BE2C (cell line): ENCODE measurements at regions not wholly inside any gene's neighbourhood (a gene's known extent, or its start where the extent isn't known, plus 50 kb on each side); places are given as distances from the start of the nearest gene placed in this dataset.
"Not testable (repeated sequence)": the region's sequence is repeated elsewhere in the genome, so short reads cannot be mapped to it uniquely, and the experiment has no call there.

ENCODE experiments used
- DNase-seq: peaks from one replicate; pipeline ENCODE4 v3.0.0-alpha.2; 2020
- H3K27me3 ChIP-seq: fragments of 250-450 bp; sonication (Bioruptor Pico); 2 replicates; pipeline ENCODE4 v1.5.1; 2020; ENCODE audit warnings: mild to moderate bottlenecking
- H3K36me3 ChIP-seq: fragments of 250-450 bp; sonication (Bioruptor Pico); 2 replicates; pipeline ENCODE4 v1.5.1; 2020; ENCODE audit warnings: mild to moderate bottlenecking
- H3K4me1 ChIP-seq: fragments of 250-450 bp; sonication (Bioruptor Pico); 2 replicates; pipeline ENCODE4 v1.5.1; 2020
- H3K4me3 ChIP-seq: 2 replicates; pipeline ENCODE4 v1.5.1; 2011; ENCODE audit warnings: low read depth, low read length
- H3K9me3 ChIP-seq: fragments of 250-450 bp; sonication (Bioruptor Pico); 2 replicates; pipeline ENCODE4 v1.5.1; 2020

DNA sequence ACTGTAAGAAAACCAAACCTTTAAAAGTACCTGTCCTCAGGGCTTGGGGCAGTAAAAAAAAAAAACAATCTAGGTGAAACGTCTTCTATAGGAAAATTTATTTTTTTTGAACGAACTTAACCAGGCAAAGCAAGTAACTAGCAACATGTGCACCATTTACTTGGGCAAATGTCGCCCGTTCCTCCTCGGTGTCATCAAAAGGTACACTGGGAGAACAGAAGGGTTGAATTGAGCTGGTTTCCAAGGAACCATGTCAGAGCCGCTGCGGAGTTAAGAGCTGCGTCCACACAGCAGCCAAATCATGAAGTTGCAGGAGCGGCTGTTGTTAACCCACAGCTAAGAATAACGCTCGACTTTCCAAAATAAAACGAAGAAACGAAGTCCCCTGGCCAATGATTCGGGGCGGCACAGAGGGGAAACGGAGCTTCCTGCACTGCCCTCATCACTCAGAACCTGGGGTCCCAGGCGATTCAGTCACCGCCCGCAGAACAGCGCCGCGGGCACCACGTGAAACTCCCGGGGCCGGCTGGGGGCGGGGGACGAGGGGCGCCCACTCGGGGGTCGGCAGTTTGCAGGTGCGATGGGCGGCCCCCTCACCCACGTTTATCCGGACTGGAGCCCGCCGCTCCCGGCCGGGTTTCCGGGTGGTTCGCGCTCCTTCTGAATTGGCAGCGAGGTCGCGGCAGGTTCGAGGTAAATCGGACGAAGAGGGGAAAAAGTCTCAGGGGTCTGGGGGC lies 53.6 kb upstream of the PLGLB1 start:
- H3K4me1 ChIP-seq, H3K9me3 ChIP-seq, DNase-seq, H3K36me3 ChIP-seq, H3K27me3 ChIP-seq: not testable (repeated sequence)
- peak overlapping the region; percentile 56 for H3K4me3 ChIP-seq

DNA sequence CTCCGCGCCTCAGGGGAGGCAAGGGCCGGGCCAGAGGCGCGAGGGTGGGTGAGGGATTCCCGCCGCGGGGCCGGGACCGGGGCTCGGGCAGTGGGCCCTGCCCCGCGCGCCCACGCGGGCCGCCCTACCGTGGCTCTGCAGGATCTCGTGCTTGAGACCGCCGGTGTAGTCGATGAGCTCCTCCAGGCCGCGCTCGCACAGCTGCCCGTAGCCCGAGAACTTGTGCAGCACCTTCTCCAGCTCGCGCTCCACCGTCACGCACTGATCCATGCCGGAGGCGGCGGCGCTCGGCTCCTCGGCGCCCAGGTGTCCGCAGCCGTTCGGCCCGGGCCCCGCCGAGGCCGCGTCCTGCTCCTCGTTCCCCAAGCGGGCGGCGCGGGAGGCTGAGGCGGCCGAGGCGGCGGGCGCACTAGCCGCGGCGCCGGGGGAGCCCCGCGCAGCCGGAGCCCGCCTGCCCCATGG lies 54.2 kb upstream of the PLGLB1 start:
- DNase-seq = peak; percentile 32
- H3K4me3 ChIP-seq = peak overlapping the region; percentile 56
- not testable (repeated sequence) for H3K36me3 ChIP-seq, H3K27me3 ChIP-seq, H3K9me3 ChIP-seq, H3K4me1 ChIP-seq

DNA sequence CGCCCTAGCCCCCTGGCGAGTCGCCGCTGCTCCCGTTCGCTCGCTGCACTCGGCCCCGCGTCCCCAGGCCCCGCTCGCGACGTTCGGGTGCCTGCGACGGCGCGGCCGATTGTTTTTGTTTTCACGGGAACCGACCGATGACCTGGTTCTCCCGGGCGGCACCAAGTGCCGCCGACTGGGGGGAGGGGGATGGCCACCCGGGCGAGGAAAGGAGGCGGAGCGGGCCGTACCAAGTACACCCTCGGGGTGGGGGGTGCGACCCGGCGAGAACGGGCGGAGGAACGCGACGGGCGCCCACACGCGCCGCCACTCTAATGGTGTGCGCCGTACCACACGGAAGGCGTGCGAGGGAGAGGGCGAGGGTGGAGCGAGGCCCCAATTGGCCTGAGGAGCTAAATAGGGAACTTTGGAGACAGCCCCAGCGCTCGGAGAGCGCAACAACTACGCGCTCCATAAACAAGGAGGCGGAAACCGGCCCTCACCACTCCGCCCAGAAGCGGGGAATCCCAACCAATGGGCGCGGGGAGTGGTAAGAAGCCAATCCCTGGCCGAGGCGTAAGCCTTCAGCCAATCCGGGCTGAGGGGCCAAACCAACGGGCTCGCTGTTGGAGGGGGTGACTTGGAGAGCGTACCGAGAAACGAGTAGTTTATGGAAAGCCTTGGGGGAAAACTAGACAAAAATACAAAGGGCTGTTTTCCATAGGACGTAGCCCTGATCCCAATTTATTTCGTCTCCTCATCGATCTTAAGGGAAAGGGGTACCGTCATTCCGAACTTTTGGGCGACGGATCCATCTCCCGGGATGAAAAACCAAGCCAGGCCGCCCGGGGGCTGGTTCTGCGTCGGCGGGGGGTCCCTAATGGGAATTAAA lies 54.8 kb upstream of the PLGLB1 start:
- not testable (repeated sequence) for H3K27me3 ChIP-seq, H3K9me3 ChIP-seq, H3K36me3 ChIP-seq, H3K4me1 ChIP-seq
- peak overlapping the region; percentile 50 for H3K4me3 ChIP-seq
- DNase-seq = peak; percentile 81

DNA sequence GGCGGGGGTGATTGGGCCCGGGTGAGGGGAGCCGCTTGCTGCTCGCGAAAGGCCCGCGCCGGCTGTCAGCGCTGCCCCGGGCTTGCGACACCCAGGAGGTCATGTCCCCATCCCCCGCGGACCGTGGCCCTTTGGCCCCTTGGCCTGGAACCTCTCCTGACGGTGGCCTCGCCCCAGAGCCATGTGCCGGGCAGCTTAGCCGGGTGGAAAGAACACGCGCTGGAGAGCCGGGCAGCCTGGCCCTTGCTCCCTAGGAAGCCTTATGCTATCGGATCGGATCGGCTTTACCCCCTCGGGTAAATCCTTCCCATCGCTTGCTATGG lies 55.4 kb upstream of the PLGLB1 start:
- DNase-seq, H3K4me1 ChIP-seq, H3K36me3 ChIP-seq, H3K9me3 ChIP-seq, H3K27me3 ChIP-seq: not testable (repeated sequence)
- peak overlapping the region; percentile 50 for H3K4me3 ChIP-seq

DNA sequence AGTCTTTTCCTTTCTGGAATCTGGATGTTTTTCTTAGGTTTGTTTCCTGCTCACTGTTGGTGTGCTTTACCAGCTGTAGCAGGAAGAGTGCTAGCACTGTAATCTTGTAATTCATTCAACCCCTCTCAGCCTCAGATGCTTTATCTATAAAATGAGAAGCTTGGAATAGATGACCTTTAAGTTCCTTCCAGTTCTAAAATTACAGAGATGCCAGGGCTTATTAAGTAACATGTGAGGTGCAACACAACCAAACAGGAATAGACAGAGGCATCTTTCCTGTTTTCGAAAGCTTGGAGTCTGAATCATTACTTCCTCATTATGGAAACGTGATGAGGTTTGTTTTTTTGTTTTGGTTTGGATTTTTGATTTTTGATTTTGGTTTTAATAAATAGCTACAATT lies 60.1 kb upstream of the PLGLB1 start:
- not testable (repeated sequence) for H3K36me3 ChIP-seq, DNase-seq, H3K27me3 ChIP-seq, H3K4me1 ChIP-seq, H3K4me3 ChIP-seq, H3K9me3 ChIP-seq

DNA sequence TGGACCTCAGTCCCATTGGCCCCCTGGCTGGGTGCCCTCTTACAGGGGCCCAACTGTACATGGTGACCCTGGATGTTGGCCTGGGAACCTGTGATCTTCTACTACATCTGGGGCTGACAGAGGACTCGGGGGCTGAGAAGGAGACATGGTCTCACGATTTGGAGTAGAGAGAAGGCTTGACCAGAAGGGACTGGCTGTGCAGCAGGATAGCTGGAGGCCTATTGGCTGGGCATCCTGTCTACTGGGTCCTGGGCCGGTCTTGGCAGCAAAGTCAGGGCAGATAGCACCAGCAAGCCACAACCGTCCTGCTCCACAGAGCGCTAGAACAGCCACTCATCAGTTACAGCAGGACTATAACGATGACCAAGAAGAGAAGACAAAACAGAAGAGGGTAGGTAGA lies 66.4 kb upstream of the PLGLB1 start:
- not testable (repeated sequence) for DNase-seq, H3K27me3 ChIP-seq, H3K36me3 ChIP-seq, H3K4me3 ChIP-seq, H3K4me1 ChIP-seq, H3K9me3 ChIP-seq

DNA sequence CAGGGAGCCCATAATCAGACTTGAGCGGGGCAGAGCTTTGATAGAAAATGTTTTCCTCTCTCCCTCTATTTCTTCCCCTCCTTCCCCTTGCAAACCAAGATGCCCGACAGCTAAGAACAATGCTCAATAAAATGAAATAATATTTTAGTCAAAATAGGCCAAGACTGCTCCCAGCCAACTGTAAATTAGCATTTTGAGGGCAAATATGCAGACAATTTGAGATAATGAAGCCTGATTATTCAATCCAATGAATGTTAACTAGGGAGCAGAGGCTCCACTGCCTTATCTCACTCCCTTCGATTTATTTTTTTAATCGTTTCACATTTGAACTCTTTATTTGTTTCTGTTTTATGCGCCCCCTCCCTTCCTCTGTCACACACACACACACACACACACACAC lies 67.8 kb upstream of the PLGLB1 start:
- H3K27me3 ChIP-seq, H3K36me3 ChIP-seq, H3K4me3 ChIP-seq, DNase-seq, H3K9me3 ChIP-seq, H3K4me1 ChIP-seq: not testable (repeated sequence)

DNA sequence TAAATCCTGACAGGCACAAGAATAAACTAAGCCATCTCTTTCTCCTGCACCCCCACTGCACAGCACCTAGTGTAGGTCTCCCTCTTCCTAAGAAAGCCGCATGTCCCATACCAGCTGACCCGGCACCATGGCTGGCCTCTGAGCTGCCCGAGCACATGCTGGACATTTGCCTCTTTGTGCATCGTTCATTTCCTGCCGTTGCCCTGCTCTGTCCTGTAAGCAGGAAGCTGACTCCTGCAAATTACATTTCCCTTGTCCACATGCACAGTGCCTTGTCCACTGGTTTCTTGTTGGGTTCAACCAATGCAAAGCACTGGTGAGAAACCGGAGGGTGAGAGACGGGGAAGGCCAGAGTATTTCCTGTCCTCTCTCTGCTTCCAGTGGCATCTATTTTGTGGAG lies 71.6 kb upstream of the PLGLB1 start:
- not testable (repeated sequence) for H3K4me1 ChIP-seq, H3K36me3 ChIP-seq

DNA sequence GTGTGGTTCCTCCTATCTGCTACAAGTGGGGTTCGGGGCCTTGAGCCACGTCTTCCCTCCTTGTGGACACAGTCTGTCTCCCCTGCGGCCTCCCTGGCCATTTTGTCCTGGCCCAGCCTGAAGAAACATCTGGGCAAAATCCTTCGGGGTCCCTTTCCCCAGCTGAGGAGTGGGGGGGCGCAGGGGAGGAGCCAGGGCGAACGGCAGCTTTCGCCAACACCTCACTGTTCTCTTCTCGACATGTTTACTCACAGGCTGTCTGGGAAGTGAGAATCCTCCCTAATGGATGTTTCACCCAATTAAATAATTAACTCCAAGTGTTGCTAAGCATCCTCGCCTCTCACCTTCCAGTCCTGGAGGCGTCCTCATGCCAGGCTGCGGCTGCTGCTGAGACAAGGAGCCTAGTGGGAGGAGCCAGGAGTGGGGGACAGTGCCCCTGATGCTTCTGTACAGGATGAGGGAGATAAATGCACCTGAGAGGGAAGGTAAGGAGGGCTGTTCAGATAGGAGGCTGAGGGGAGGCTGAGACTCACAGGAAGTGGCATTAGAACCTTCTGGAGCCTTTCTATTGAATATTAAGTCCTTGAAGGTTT lies 72.4 kb upstream of the PLGLB1 start:
- H3K36me3 ChIP-seq, DNase-seq, H3K9me3 ChIP-seq, H3K4me1 ChIP-seq, H3K4me3 ChIP-seq, H3K27me3 ChIP-seq: not testable (repeated sequence)

More for the DNA sequence above, 71.6 kb upstream of the PLGLB1 start:
- DNase-seq, H3K9me3 ChIP-seq, H3K4me3 ChIP-seq, H3K27me3 ChIP-seq: not testable (repeated sequence)

DNA sequence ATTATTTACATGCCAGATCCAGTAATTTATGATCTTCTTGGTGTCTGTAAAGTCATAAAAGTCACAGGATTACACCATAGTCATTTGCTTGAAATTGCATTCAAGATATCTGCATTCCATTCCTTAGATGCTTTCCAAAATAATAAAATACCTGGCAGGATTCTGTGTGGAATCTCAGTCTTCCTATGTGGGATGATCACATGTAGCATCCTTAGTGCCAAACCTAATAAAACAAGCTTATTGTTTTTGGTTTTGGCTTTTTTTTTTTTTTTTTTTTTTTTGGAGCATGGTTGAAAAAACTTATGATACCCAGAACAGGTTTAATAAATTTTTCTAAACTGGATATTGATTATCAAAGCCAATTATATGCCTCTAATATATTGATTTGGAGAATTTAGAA lies 74.2 kb upstream of the PLGLB1 start:
- not testable (repeated sequence) for H3K9me3 ChIP-seq, H3K36me3 ChIP-seq, H3K4me3 ChIP-seq, H3K4me1 ChIP-seq, DNase-seq, H3K27me3 ChIP-seq

DNA sequence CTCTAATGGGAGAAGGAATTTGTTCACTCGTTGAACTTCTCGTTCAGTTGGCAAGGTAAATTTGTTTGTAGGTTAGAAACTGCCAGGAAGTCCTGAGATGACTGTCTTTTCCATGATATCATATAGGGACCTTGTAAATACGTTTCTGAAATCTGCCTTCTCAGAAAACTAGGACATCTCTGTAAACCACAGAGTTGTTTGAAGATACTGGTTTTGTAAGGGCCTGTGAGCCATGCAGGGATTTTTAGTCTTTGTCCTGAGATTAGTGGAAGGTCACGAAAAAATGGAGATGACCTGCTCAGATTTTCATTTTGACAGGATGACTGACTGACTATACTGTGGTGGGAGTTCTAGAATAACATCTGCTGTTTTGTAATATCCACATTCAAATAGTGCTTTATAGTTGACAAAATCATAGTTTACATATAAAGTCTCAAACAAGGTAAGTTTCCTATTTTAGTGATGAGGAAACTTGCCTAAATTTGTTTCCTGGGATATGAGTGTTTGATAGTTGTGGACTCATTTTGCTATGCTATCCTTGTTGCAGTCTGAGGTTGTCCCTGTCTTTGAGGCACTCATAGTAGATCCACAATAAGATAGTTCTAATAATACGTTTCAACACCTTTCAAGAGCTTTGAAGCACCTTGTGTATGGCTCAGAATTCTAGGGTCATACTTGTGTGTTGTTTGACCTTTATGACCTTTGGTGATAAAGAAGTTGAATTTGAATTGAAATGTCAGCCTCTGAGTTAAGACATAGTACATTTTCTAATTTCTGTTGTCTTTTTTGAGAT lies 107.3 kb upstream of the PLGLB1 start:
- H3K27me3 ChIP-seq, H3K4me1 ChIP-seq, H3K9me3 ChIP-seq, H3K4me3 ChIP-seq, H3K36me3 ChIP-seq, DNase-seq: not testable (repeated sequence)

DNA sequence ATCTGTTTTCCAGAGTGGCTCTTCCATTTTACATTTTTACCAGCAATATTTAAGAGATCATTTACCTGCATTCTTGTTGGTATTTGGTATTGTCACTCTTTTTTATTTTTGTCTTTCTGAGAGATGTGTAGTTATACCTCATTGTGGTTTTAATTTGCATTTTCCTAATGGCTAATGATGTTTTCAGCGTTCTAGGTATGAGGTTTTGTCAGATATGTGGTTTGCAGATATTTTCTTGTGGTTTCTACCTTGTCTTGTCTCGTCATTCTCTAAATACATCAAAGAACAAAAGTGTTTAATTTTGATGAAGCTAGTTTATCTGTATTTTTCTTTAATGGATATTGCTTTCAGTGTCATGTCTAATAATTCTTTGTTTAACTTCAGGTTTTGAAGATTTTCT lies 110.9 kb upstream of the PLGLB1 start:
- H3K4me3 ChIP-seq, DNase-seq, H3K36me3 ChIP-seq, H3K9me3 ChIP-seq, H3K27me3 ChIP-seq, H3K4me1 ChIP-seq: not testable (repeated sequence)

DNA sequence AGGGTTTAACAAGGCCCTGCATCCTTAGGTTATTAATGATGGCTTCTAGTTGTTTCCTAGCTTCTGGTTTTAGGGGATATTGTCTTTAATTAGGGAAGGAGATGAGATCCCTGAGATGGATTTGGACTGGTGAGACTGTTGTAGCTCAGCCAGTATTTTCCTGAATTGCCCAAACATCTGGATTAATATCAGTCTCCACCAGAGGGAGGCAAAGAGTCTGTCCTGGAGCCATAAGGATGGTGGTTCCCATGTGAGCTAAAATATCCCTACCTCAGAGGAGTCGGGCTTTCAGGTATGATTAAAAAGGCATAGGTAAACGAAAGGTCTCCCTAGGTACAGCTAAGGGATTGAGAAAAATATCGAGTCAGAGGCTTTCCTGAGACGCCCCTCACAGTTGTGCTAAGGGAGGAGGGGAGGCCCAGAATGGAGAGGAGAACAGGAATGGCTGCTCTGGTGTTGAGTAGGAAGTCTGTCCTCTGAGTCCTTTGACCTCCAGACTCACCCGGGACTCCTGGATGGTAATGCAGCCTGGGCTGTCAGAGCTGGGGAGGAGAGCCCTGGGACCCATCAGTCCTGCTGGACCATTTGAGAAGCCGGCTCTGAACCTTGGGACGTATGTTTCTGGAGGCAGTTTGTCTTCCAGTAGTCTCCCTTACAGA lies 130.3 kb upstream of the PLGLB1 start:
- H3K4me1 ChIP-seq, H3K36me3 ChIP-seq, H3K27me3 ChIP-seq, H3K9me3 ChIP-seq, H3K4me3 ChIP-seq, DNase-seq: not testable (repeated sequence)

DNA sequence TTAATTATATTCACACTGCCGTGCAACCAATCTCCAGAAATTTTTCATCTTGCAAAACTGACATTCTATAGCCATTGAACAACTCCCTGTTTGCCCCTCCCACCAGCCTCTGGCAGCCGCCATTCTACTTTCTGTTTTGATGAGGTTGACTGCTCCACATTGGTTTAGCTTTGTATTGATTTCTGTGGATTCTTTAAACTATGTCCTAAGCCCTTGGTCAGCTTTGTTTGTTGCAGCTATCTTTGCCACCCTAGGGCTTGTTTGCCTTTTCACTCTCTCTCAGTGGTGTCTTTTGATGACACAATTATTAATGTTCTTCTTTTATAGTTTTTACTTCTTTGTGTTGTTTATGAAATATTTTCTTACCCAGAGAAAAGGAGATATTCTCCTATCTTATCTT lies 152.8 kb upstream of the PLGLB1 start:
- not testable (repeated sequence) for H3K4me3 ChIP-seq

DNA sequence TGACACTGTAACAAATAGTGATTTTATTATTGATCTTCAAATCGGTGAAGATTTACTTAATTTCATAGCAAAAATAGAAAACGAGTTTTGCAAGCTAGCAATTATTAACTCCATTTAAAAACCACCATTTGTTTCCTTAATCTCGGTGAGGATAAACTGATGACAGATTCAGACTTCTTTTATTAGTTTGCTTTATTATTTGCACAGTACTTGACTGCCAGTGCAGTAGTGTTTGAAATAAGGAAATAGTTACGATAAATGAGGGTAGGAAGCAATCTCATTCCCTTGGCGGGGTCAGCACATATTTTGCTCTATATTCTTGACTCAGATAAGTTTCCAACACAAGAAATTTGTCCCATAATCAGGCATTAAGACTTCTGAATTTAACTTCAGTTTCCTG lies 161.7 kb upstream of the PLGLB1 start:
- DNase-seq, H3K4me1 ChIP-seq, H3K4me3 ChIP-seq, H3K27me3 ChIP-seq, H3K9me3 ChIP-seq, H3K36me3 ChIP-seq: not testable (repeated sequence)

More for the DNA sequence above, 152.8 kb upstream of the PLGLB1 start:
- H3K9me3 ChIP-seq, H3K4me1 ChIP-seq, DNase-seq, H3K27me3 ChIP-seq, H3K36me3 ChIP-seq: not testable (repeated sequence)
